GM18951 (cell line): ENCODE measurements at regions not wholly inside any gene's neighbourhood (a gene's known extent, or its start where the extent isn't known, plus 50 kb on each side); places are given as distances from the start of the nearest gene placed in this dataset.

Experiments
- POLR2A ChIP-seq: IDR thresholded peaks from 4 replicates; pipeline ENCODE4 v1.6.1; 2011; ENCODE audit warnings: mild to moderate bottlenecking; ENCODE audit not compliant: insufficient read length, insufficient read depth; ENCODE audit errors: extremely low read depth
- in situ Hi-C: fragments of 300-500 bp; cut with MboI; formaldehyde crosslinking; loops from one replicate; pipeline ENCODE4 v1.12.0; 2022; ENCODE audit warnings: low sequenced_read_pairs, mixed read lengths, inconsistent platforms; ENCODE audit not compliant: unreplicated experiment

DNA sequence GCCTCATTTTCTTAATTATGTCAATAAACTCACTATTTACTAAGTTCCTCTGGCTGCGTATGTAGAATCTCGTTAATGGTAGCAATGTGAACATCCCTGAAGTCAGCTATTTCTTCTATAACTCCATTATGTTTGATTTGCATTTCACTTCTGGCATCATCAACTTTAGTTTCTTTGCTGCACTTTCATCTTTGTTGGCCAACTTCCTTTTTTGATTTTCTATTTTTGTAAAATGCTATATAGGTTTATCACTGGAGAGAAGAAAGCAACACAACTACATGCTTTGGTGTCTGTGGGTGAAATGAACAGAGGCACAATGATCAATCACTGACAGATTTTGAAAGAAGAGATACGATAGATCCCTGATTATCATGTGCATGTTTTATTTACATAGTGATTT is 58.5 kb upstream of the ATF7IP start:
- in situ Hi-C loops: no loop called here
- no peak for TF ChIP-seq POLR2A

DNA sequence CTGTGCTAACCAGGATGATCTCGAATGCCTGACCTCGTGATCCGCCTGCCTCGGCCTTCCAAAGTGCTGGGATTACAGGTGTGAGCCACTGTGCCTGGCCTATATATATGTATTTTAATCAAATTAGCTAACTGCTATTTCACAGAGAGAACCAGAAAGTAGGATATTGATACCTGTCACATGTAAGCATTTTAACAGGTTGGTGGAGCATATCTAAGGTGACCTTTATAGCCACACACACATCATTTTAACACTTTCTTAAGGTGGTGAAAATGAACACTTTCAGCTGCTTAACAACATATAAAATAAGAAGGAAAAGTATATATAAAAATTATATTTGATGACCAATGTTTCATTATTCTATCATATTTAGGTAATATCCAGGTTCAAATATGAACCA is 57.0 kb upstream of the ATF7IP start:
- in situ Hi-C loops: no loop called here
- TF ChIP-seq POLR2A: no peak

DNA sequence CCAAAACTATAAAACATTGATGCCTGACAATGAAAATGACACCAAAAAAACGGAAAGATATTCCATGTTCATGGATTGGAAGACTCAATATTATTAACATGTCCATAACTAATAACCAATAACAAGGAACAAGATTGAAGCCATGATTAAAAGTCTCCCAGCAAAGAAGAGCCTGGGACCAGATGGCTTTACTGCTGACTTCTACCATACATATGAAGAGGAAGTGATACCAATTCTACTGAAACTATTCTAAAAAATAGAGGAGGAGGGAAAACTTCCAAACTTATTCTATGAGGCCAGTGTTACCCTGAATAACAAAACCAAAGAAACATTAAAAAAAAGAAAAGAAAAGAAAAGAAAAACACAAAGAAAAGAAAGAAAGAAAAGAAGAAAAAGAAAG is 54.6 kb upstream of the ATF7IP start:
- in situ Hi-C loops: no loop called here
- TF ChIP-seq POLR2A: no peak

DNA sequence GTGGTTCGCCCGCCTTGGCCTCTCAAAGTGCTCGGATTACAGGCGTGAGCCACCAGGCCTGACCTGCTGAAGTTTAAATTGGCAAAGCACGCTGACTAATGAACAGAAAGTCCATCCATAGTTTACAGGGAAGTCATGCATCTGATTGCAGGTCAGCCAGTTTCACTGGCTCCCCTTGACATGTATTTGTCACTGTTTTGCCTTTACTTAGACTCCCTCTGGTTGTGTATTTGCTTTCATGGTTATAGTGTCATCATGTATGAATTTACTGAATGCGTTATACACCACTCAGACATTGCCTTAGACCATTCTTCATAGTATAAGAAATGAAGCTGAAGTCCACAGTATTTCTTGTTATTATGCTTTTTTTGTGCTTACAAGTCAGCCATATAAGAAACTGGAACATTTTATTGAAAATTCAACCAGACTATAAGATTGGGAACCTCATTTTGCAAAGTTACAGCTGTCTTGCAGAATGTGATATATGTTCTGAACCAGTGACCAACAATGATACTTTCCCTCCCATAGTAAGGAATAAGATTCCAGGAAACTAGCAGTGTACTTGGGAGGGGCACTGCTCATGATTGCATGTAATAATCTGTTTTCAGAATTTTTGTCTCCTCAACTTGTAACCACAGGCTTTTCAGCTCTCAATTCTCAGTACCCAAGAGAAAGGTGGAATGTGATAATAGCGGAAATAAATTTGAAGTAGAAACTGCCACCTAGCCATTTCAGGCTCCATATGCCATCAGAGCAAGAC is 51.9 kb upstream of the ATF7IP start:
- no peak for TF ChIP-seq POLR2A
- in situ Hi-C loops: no loop called here

DNA sequence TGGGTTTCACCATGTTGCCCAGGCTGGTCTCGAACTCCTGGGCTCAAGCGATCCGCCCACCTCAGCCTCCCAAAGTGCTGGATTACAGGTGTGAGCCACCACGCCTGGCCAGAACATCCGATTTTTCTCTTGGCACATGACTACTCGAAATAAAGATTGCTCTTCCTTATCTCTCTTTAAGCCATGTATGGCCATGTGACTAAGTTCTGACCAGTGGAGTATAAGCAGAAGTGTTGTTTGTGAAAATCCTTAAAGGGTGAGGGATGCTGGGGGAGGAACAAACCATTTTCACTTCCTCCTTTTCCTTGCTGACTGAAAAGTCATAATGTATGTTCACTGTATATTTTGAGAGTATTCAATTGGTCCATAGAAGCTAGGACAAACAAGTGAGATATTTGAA is 50.7 kb upstream of the ATF7IP start:
- no peak for TF ChIP-seq POLR2A
- in situ Hi-C loops: no loop called here

DNA sequence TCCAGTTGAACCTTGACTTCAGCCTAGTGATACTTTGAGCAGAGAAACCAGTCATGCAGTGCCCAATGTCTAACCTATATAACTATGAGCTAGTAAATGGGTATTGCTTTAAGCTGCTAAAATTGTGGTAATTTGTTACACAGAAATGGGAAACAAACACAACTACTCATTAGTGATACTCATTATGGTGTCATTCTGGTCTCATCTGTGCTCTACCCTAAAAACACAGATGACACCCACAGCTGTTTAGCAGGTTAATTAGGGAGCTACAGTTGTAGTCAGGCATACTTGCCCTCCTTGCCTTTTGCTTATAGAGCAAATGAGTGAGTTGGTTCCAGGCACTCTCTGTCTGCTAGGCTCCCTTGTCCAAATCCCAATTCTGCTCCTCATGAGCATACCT is 50.0 kb upstream of the ATF7IP start:
- in situ Hi-C loops: no loop called here
- no peak for TF ChIP-seq POLR2A
